Kidney (tissue), 13 donors: ENCODE measurements at regions not wholly inside any gene's neighbourhood (a gene's known extent, or its start where the extent isn't known, plus 50 kb on each side); places are given as distances from the start of the nearest gene placed in this dataset.

Experiments
- DNase-seq, 5 donors: peaks; one replicate each; pipeline ENCODE4 v3.0.0-alpha.2; 2013 to 2020
- FAIRE-seq: peaks from 2 replicates; lab custom pipeline; 2012; peaks lifted over from hg19 to GRCh38; lab: Jason Lieb, UNC
- H3K27ac ChIP-seq, 2 donors: one replicate each; pipeline ENCODE4 v1.7.0; 2013; ENCODE audit warnings: low read depth in 2 of 2, low read length in 2 of 2, inconsistent platforms in 1 of 2
- H3K27me3 ChIP-seq: one replicate; pipeline ENCODE4 v1.7.1; 2013; ENCODE audit warnings: low read length, inconsistent platforms; ENCODE audit not compliant: control insufficient read depth, insufficient read depth
- H3K36me3 ChIP-seq, 3 donors: one replicate each; pipeline versions ENCODE4 v1.7.0 to v1.7.1; 2013; ENCODE audit warnings: low read length in 3 of 3, control low read depth in 1 of 3, inconsistent platforms in 1 of 3; ENCODE audit not compliant: insufficient read depth in 3 of 3, control insufficient read depth in 2 of 3
- H3K4me1 ChIP-seq, 3 donors: one replicate each; pipeline versions ENCODE4 v1.7.0 to v1.7.1; 2013; ENCODE audit warnings: low read length in 3 of 3, inconsistent platforms in 1 of 3, low read depth in 1 of 3; ENCODE audit not compliant: control insufficient read depth in 2 of 3, insufficient read depth in 2 of 3
- H3K4me3 ChIP-seq, 3 donors: one replicate each; pipeline versions ENCODE4 v1.7.0 to v1.8.1; 2013; ENCODE audit warnings: low read length in 3 of 3, control low read depth in 1 of 3, inconsistent platforms in 1 of 3
- H3K9ac ChIP-seq, 3 donors: one replicate each; pipeline versions ENCODE4 v1.7.0 to v1.7.1; 2013; ENCODE audit warnings: low read length in 3 of 3, control low read depth in 1 of 3, inconsistent platforms in 1 of 3
- H3K9me3 ChIP-seq, 3 donors: one replicate each; pipeline versions ENCODE4 v1.7.0 to v1.7.1; 2013; ENCODE audit warnings: low read length in 3 of 3, control low read depth in 1 of 3, inconsistent platforms in 1 of 3; ENCODE audit not compliant: control insufficient read depth in 2 of 3, insufficient read depth in 1 of 3
- intact Hi-C: fragments of 100-400 bp; cut with DNase I; formaldehyde crosslinking; loops from one replicate; pipeline ENCODE4 v1.11.1; 2022
- TF ChIP-seq, protein P1 (sequence below): IDR thresholded peaks from 3 replicates; pipeline ENCODE4 v1.5.1; 2012; ENCODE audit warnings: mild to moderate bottlenecking, moderate library complexity, borderline replicate concordance; ENCODE audit not compliant: insufficient read depth; ENCODE audit errors: extremely low read depth
- donor health status: control.
- donor health status: control.
- donor health status: control.
- donor health status: control.
- donor health status: control.
- donor health status: DM: yes; HTN: yes; CAD: no.
- donor health status: Normal renal cell carcinoma (clear cell type).

DNA sequence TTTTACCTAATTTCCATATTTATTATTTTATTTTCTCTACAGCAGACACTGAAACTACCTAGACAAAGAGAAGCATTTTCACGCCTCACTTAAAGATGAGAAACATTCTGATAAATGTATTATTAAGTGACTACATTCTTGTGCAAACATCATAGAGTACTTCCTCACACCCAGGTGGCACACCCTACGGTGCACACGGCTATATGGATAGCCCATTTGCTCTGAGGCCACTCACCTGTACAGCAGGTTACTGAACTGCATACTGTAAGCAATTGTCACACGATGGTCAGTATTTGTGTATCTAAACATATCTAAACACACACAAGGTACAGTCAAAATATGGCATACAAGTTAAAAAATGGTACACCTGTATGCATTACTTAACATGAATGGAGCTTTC lies 481.4 kb downstream of the CMPK2 start:
- Histone ChIP-seq H3K9me3 (no peaks in the 10 kb centered on the region), H3K36me3 (no peaks in the 10 kb centered on the region), H3K27me3 (no peaks in the 10 kb centered on the region), H3K9ac (no peak overlapping the region), H3K27ac (no peak overlapping the region), H3K4me1 (no peaks in the 10 kb centered on the region), H3K4me3 (no peak overlapping the region)
- no peak for FAIRE-seq
- intact Hi-C loops: no loop called here
- TF ChIP-seq, protein P1, sequence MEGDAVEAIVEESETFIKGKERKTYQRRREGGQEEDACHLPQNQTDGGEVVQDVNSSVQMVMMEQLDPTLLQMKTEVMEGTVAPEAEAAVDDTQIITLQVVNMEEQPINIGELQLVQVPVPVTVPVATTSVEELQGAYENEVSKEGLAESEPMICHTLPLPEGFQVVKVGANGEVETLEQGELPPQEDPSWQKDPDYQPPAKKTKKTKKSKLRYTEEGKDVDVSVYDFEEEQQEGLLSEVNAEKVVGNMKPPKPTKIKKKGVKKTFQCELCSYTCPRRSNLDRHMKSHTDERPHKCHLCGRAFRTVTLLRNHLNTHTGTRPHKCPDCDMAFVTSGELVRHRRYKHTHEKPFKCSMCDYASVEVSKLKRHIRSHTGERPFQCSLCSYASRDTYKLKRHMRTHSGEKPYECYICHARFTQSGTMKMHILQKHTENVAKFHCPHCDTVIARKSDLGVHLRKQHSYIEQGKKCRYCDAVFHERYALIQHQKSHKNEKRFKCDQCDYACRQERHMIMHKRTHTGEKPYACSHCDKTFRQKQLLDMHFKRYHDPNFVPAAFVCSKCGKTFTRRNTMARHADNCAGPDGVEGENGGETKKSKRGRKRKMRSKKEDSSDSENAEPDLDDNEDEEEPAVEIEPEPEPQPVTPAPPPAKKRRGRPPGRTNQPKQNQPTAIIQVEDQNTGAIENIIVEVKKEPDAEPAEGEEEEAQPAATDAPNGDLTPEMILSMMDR: no peak
- no peak for DNase-seq

DNA sequence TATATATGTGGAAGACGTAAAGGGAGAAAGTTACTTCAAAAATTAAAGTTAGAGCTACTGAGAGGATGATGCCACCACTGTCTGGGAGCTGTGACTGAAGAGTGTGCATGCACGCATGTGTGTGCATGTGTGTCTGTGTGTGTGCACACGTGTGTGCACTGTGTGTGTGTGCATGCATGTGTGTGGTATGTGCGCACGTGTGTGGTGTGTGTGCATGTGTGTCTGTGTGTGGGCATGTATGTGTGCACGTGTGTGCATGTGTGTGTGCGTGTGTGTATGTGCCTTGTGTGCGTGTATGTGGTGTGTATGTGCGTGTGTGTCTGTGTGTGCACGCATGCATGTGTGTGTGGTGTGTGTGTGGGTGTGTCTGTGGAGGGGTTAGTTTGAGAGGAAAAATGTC lies 473.4 kb downstream of the CMPK2 start:
- no peaks in the 10 kb centered on the region for H3K36me3 ChIP-seq
- intact Hi-C loops: no loop called here
- H3K27me3 ChIP-seq: no peaks in the 10 kb centered on the region
- no peak overlapping the region for H3K4me3 ChIP-seq
- H3K27ac ChIP-seq: no peak overlapping the region
- TF ChIP-seq, protein P1: no peak
- H3K9me3 ChIP-seq: no peaks in the 10 kb centered on the region
- H3K4me1 ChIP-seq: no peaks in the 10 kb centered on the region
- FAIRE-seq: no peak
- no peak overlapping the region for H3K9ac ChIP-seq
- DNase-seq: no peak

DNA sequence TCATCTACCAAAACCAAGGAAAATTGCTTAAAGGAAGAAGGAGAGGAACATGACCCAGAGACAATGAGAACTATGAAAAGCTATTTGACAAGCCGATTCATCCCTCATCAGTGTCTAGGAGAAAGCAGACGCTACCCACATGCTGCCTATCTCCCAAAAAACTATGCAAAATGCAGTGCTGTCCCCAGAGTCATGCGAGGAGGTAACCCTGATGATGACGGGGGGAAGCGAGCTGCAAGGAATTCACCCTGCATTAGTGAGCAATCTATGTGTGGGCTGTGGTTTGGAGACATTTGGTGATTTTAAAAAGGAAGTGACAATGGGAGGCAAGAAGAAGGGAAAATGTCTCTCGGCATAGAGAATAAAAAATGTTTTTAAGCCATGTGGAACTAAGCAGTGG lies 472.7 kb downstream of the CMPK2 start:
- Histone ChIP-seq H3K9me3 (no peaks in the 10 kb centered on the region), H3K9ac (no peak overlapping the region), H3K27ac (no peak overlapping the region), H3K4me1 (no peaks in the 10 kb centered on the region), H3K4me3 (no peak overlapping the region), H3K36me3 (no peaks in the 10 kb centered on the region), H3K27me3 (no peaks in the 10 kb centered on the region)
- intact Hi-C loops: no loop called here
- FAIRE-seq (no peak), DNase-seq (no peak)
- TF ChIP-seq, protein P1: no peak

DNA sequence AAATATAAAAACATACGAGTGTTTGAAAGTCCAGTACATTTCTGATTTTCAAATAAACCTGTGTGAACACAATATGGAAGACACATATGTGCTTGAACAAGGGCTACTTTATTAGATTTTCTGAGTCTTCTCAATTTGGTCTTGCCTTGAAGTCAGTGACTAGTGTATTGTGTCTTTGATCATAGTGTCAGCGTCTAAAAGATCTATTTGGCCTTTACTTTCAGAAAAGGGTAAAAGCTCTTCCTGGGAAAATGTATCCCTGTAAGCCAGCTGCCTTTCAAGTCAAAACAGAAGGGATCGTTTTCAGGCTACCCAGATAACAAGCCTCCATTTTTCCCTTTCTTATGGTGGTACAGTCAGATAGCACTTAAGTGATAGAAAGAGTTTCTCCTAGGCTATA lies 471.9 kb downstream of the CMPK2 start:
- H3K27ac ChIP-seq: no peak overlapping the region
- TF ChIP-seq, protein P1: no peak
- intact Hi-C loops: no loop called here
- FAIRE-seq: no peak
- H3K9ac ChIP-seq: no peak overlapping the region
- no peaks in the 10 kb centered on the region for H3K27me3 ChIP-seq
- H3K9me3 ChIP-seq: no peaks in the 10 kb centered on the region
- no peaks in the 10 kb centered on the region for H3K4me1 ChIP-seq
- no peak for DNase-seq
- H3K4me3 ChIP-seq: no peak overlapping the region
- no peaks in the 10 kb centered on the region for H3K36me3 ChIP-seq
